ENCODE measurements at regions not wholly inside any gene's neighbourhood (a gene's known extent, or its start where the extent isn't known, plus 50 kb on each side); places are given as distances from the start of the nearest gene placed in this dataset.

GRCh38 chr5:13244151-13244550 is 700.3 kb downstream of the DNAH5 start:
- TF ChIP-seq CTCF (conservative IDR thresholded peaks at IDR 0.05; ENCODE audit: low read length) (no peak), EZH2phosphoT487 (IDR thresholded peaks at IDR 0.05; ENCODE audit: borderline replicate concordance, low read depth, low read length) (no peak)
